ENCODE measurements at regions not wholly inside any gene's neighbourhood (a gene's known extent, or its start where the extent isn't known, plus 50 kb on each side); places are given as distances from the start of the nearest gene placed in this dataset.

- TF ChIP-seq GATA3 (IDR thresholded peaks at IDR 0.05; ENCODE audit: low read depth, low read length) (no peak), GATA2 (IDR thresholded peaks at IDR 0.05; ENCODE audit: low read depth, low read length) (no peak)
Observed at GRCh38 chr2:140023291-140023690, 1243.1 kb upstream of the NXPH2 start.
